ENCODE measurements at regions not wholly inside any gene's neighbourhood (a gene's known extent, or its start where the extent isn't known, plus 50 kb on each side); places are given as distances from the start of the nearest gene placed in this dataset.

GRCh38 chr4:141417387-141417786, 196.7 kb downstream of the ZNF330 start:
- TF ChIP-seq, protein P1, sequence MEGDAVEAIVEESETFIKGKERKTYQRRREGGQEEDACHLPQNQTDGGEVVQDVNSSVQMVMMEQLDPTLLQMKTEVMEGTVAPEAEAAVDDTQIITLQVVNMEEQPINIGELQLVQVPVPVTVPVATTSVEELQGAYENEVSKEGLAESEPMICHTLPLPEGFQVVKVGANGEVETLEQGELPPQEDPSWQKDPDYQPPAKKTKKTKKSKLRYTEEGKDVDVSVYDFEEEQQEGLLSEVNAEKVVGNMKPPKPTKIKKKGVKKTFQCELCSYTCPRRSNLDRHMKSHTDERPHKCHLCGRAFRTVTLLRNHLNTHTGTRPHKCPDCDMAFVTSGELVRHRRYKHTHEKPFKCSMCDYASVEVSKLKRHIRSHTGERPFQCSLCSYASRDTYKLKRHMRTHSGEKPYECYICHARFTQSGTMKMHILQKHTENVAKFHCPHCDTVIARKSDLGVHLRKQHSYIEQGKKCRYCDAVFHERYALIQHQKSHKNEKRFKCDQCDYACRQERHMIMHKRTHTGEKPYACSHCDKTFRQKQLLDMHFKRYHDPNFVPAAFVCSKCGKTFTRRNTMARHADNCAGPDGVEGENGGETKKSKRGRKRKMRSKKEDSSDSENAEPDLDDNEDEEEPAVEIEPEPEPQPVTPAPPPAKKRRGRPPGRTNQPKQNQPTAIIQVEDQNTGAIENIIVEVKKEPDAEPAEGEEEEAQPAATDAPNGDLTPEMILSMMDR (IDR thresholded peaks at IDR 0.05; ENCODE audit: extremely low read depth in 1 of 2, insufficient read depth in 1 of 2, low read depth in 1 of 2, low read length in 2 of 2), result no peak
- TF ChIP-seq, protein P2, sequence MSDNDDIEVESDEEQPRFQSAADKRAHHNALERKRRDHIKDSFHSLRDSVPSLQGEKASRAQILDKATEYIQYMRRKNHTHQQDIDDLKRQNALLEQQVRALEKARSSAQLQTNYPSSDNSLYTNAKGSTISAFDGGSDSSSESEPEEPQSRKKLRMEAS (IDR thresholded peaks at IDR 0.05; ENCODE audit: insufficient read depth, insufficient read length), result no peak
- TF ChIP-seq POLR2A (IDR thresholded peaks at IDR 0.05; ENCODE audit: low read depth, low read length) (no peak), EZH2 (IDR thresholded peaks at IDR 0.05; ENCODE audit: borderline replicate concordance, low read depth, low read length, severe bottlenecking) (no peak), MYC (IDR thresholded peaks at IDR 0.05; ENCODE audit: low read depth, low read length) (no peak), POLR2AphosphoS5 (IDR thresholded peaks at IDR 0.05; ENCODE audit: insufficient read depth, low read depth, low read length) (no peak), GATA2 (IDR thresholded peaks at IDR 0.05; ENCODE audit: insufficient read depth, insufficient read length, low read depth, low read length) (no peak), JUN (IDR thresholded peaks at IDR 0.05; ENCODE audit: borderline replicate concordance, insufficient read depth, insufficient read length, low read depth) (no peak), FOS (IDR thresholded peaks at IDR 0.05; ENCODE audit: borderline replicate concordance, insufficient read depth, low read length) (no peak)
